OCI-LY3 (cell line): ENCODE measurements at regions not wholly inside any gene's neighbourhood (a gene's known extent, or its start where the extent isn't known, plus 50 kb on each side); places are given as distances from the start of the nearest gene placed in this dataset.

Experiments
- H2AFZ ChIP-seq: fragments of 200-600, 300-600 bp; shearing (Covaris generic); 2 replicates; pipeline ENCODE4 v1.6.0; 2014; ENCODE audit warnings: antibody characterized with exemption, low read depth, low read length
- H3K27ac ChIP-seq: fragments of 200-600, 300-600 bp; sonication (generic); 2 replicates; pipeline ENCODE4 v1.5.1; 2014; ENCODE audit warnings: mild to moderate bottlenecking, low read length, moderate library complexity, mixed read lengths
- H3K27me3 ChIP-seq: fragments of 200-600, 300-600 bp; sonication (generic); 2 replicates; pipeline ENCODE4 v1.6.1; 2014; ENCODE audit warnings: low read depth, low read length, mixed read lengths
- H3K36me3 ChIP-seq: fragments of 200-600, 300-600 bp; sonication (generic); replicated peaks from 2 replicates; pipeline ENCODE3; 2014; ENCODE audit warnings: low read depth, low read length, mixed read lengths
- H3K4me1 ChIP-seq: fragments of 300-600, 200-600 bp; sonication (generic); 2 replicates; pipeline ENCODE4 v1.6.1; 2014; ENCODE audit warnings: low read length, mixed read lengths
- H3K4me2 ChIP-seq: fragments of 200-600, 300-600 bp; sonication (generic); 2 replicates; pipeline ENCODE4 v1.6.1; 2014; ENCODE audit warnings: low read length, mixed read lengths
- H3K4me3 ChIP-seq: fragments of 300-600, 200-600 bp; sonication (generic); 2 replicates; pipeline ENCODE4 v1.5.1; 2014; ENCODE audit warnings: antibody characterized with exemption, mild to moderate bottlenecking, low read length, moderate library complexity
- H3K79me2 ChIP-seq: fragments of 300-600, 200-600 bp; shearing (Covaris generic); 2 replicates; pipeline ENCODE4 v1.6.1; 2014; ENCODE audit warnings: mild to moderate bottlenecking, low read length, mixed read lengths
- H3K9ac ChIP-seq: fragments of 300-600, 200-600 bp; shearing (Covaris generic); 2 replicates; pipeline ENCODE4 v1.6.0; 2014; ENCODE audit warnings: mild to moderate bottlenecking, low read length, moderate library complexity
- H3K9me3 ChIP-seq: fragments of 200-600, 300-600 bp; shearing (Covaris generic); 2 replicates; pipeline ENCODE4 v1.6.1; 2014; ENCODE audit warnings: low read length, mixed read lengths; ENCODE audit not compliant: insufficient read depth
- H4K20me1 ChIP-seq: fragments of 200-600, 300-600 bp; sonication (generic); 2 replicates; pipeline ENCODE4 v1.6.1; 2016; ENCODE audit warnings: low read length, mixed read lengths; ENCODE audit not compliant: insufficient read depth
- CTCF ChIP-seq: fragments of 200-600, 300-600 bp; sonication (generic); IDR thresholded peaks from 2 replicates; pipeline ENCODE4 v1.5.1; 2014; ENCODE audit warnings: antibody characterized with exemption, low read length, low read depth
- EZH2phosphoT487 ChIP-seq: fragments of 200-600 bp; shearing (Covaris generic); IDR thresholded peaks from 2 replicates; pipeline ENCODE4 v1.6.1; 2018; ENCODE audit warnings: antibody characterized with exemption, mixed run types, low read depth

GRCh38 chr17:70542876-70543275 lies 373.5 kb downstream of the KCNJ2 start:
- H3K36me3 ChIP-seq: no peaks in the 10 kb centered on the region
- no peak overlapping the region for H3K4me2 ChIP-seq

GRCh38 chr17:70544317-70544716 lies 375.0 kb downstream of the KCNJ2 start:
- Histone ChIP-seq H3K4me2 (no peak overlapping the region), H3K9me3 (no peaks in the 10 kb centered on the region), H3K27ac (no peak overlapping the region), H3K79me2 (no peaks in the 10 kb centered on the region), H3K36me3 (no peaks in the 10 kb centered on the region), H3K4me3 (no peak overlapping the region), H3K9ac (no peak overlapping the region), H3K4me1 (peaks cover 4% of the 10 kb centered on the region), H4K20me1 (no peaks in the 10 kb centered on the region), H2AFZ (no peak overlapping the region), H3K27me3 (no peaks in the 10 kb centered on the region)
- TF ChIP-seq CTCF (no peak), EZH2phosphoT487 (no peak)

More at GRCh38 chr17:70542876-70543275, 373.5 kb downstream of the KCNJ2 start:
- Histone ChIP-seq H2AFZ (no peak overlapping the region), H3K79me2 (no peaks in the 10 kb centered on the region), H3K9ac (no peak overlapping the region), H3K27ac (no peak overlapping the region), H3K4me1 (peaks cover 16% of the 10 kb centered on the region), H3K4me3 (no peak overlapping the region), H4K20me1 (no peaks in the 10 kb centered on the region), H3K27me3 (no peaks in the 10 kb centered on the region), H3K9me3 (no peaks in the 10 kb centered on the region)
- TF ChIP-seq EZH2phosphoT487: no peak
- TF ChIP-seq CTCF: no peak

- Histone ChIP-seq H3K36me3 (no peaks in the 10 kb centered on the region), H3K27ac (no peak overlapping the region), H3K27me3 (no peaks in the 10 kb centered on the region), H4K20me1 (no peaks in the 10 kb centered on the region), H3K4me2 (peak overlapping the region; percentile 32; the same call in 1 of the 2 replicates), H3K79me2 (no peaks in the 10 kb centered on the region), H3K4me3 (no peak overlapping the region), H3K4me1 (peaks cover 14% of the 10 kb centered on the region), H2AFZ (no peak overlapping the region), H3K9me3 (no peaks in the 10 kb centered on the region), H3K9ac (0 out of 2 replicates have a peak overlapping the region, but pooled peaks have one; percentile 0)
- TF ChIP-seq CTCF (peak; percentile 68), EZH2phosphoT487 (no peak)
These were observed 383.1 kb downstream of the KCNJ2 start for GRCh38 chr17:70552230-70552981.

- peaks cover 14% of the 10 kb centered on the region for H3K4me1 ChIP-seq
- no peak overlapping the region for H3K4me3 ChIP-seq
- no peaks in the 10 kb centered on the region for H3K36me3 ChIP-seq
- H3K79me2 ChIP-seq: no peaks in the 10 kb centered on the region
- TF ChIP-seq EZH2phosphoT487 (no peak), CTCF (no peak)
- no peaks in the 10 kb centered on the region for H4K20me1 ChIP-seq
- peak overlapping the region; percentile 32; the same call in 1 of the 2 replicates for H3K4me2 ChIP-seq
- no peaks in the 10 kb centered on the region for H3K27me3 ChIP-seq
- no peak overlapping the region for H2AFZ ChIP-seq
- no peak overlapping the region for H3K27ac ChIP-seq
- no peaks in the 10 kb centered on the region for H3K9me3 ChIP-seq
- no peak overlapping the region for H3K9ac ChIP-seq
These were observed 383.6 kb downstream of the KCNJ2 start for GRCh38 chr17:70552982-70553334.
